GM06990 (cell line): ENCODE measurements at regions not wholly inside any gene's neighbourhood (a gene's known extent, or its start where the extent isn't known, plus 50 kb on each side); places are given as distances from the start of the nearest gene placed in this dataset.

ENCODE experiments used
- DNase-seq: peaks from one replicate; pipeline ENCODE4 v3.0.0-alpha.2; 2011; ENCODE audit not compliant: insufficient read length; ENCODE audit errors: extremely low read depth
- H3K27me3 ChIP-seq: replicated peaks from 2 replicates; pipeline ENCODE4 v1.6.0; 2011; ENCODE audit warnings: low read length; ENCODE audit not compliant: control insufficient read depth, insufficient read depth
- H3K36me3 ChIP-seq: 2 replicates; pipeline ENCODE4 v1.5.1; 2011; ENCODE audit warnings: low read length; ENCODE audit not compliant: control insufficient read depth, insufficient read depth
- H3K4me3 ChIP-seq: replicated peaks from 2 replicates; pipeline ENCODE4 v1.5.1; 2011; ENCODE audit warnings: low read depth, mild to moderate bottlenecking, control low read depth, low read length
- TF ChIP-seq, protein P1 (sequence below): IDR thresholded peaks from 2 replicates; pipeline ENCODE4 v1.5.1; 2011; ENCODE audit warnings: low read length, control low read depth, mild to moderate bottlenecking, inconsistent platforms; ENCODE audit not compliant: insufficient read depth, poor library complexity, severe bottlenecking

- DNase-seq = no peak
- no peaks in the 10 kb centered on the region for H3K36me3 ChIP-seq
- no peak overlapping the region for H3K4me3 ChIP-seq
- no peaks in the 10 kb centered on the region for H3K27me3 ChIP-seq
- TF ChIP-seq, protein P1, sequence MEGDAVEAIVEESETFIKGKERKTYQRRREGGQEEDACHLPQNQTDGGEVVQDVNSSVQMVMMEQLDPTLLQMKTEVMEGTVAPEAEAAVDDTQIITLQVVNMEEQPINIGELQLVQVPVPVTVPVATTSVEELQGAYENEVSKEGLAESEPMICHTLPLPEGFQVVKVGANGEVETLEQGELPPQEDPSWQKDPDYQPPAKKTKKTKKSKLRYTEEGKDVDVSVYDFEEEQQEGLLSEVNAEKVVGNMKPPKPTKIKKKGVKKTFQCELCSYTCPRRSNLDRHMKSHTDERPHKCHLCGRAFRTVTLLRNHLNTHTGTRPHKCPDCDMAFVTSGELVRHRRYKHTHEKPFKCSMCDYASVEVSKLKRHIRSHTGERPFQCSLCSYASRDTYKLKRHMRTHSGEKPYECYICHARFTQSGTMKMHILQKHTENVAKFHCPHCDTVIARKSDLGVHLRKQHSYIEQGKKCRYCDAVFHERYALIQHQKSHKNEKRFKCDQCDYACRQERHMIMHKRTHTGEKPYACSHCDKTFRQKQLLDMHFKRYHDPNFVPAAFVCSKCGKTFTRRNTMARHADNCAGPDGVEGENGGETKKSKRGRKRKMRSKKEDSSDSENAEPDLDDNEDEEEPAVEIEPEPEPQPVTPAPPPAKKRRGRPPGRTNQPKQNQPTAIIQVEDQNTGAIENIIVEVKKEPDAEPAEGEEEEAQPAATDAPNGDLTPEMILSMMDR = no peak
These were observed 77.2 kb upstream of the FTH1 start for GRCh38 chr11:62044639-62045121.

- no peak for DNase-seq
- TF ChIP-seq, protein P1 = no peak
- no peaks in the 10 kb centered on the region for H3K27me3 ChIP-seq
- H3K36me3 ChIP-seq = no peaks in the 10 kb centered on the region
- no peak overlapping the region for H3K4me3 ChIP-seq
These were observed 67.9 kb upstream of the FTH1 start for GRCh38 chr11:62035293-62035692.

GRCh38 chr11:62034036-62034338 lies 66.6 kb upstream of the FTH1 start:
- H3K36me3 ChIP-seq = no peaks in the 10 kb centered on the region
- no peaks in the 10 kb centered on the region for H3K27me3 ChIP-seq
- TF ChIP-seq, protein P1 = no peak
- no peak for DNase-seq
- H3K4me3 ChIP-seq = no peak overlapping the region

GRCh38 chr11:62033191-62034035 lies 66.0 kb upstream of the FTH1 start:
- no peak for DNase-seq
- Histone ChIP-seq H3K4me3 (no peak overlapping the region), H3K36me3 (no peaks in the 10 kb centered on the region), H3K27me3 (no peaks in the 10 kb centered on the region)
- TF ChIP-seq, protein P1 = no peak

GRCh38 chr11:62030071-62030684 lies 62.7 kb upstream of the FTH1 start:
- DNase-seq = no peak
- H3K36me3 ChIP-seq = no peaks in the 10 kb centered on the region
- no peaks in the 10 kb centered on the region for H3K27me3 ChIP-seq
- H3K4me3 ChIP-seq = no peak overlapping the region
- TF ChIP-seq, protein P1 = no peak
